ENCODE measurements at regions not wholly inside any gene's neighbourhood (a gene's known extent, or its start where the extent isn't known, plus 50 kb on each side); places are given as distances from the start of the nearest gene placed in this dataset.

DNA sequence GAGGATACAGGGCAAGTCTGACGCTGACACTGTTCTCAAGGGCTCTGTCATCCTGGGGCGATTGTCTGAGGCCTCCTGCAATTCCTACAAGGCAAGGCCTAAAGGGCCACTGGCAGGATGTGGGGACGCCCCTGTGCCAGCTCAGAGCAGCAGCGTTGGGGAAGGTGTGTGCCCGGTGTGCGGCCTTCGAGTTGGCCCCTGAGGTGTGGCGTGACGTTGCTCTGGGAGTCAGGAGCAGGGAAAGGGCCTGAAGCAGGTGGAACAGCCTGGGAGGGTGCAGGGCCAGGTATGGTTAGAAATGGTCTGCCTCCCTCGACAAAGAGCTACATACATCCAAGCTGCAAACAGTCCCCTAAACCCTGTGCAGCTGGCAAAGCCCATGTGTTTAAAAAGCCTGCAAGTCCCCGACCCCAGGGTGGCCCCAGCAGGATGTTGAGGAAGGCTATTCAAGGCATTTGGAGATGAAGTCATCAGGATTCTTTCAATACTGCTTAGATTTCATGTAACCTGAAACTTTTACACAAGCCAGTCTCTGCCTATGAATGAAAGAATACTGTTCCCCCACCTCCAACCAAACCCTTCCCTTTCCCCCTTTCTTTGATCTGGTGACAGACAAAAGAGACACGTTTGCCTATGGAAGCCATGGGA is 142.5 kb upstream of the TNS3 start:
- in situ Hi-C loops (cut with HindIII; ENCODE audit: low pct_unique_long_range_greater_than_20kb, low sequenced_read_pairs): no loop called here
- no peak for DNase-seq (ENCODE audit: low read depth, low spot score)

- no peak for DNase-seq (ENCODE audit: low read depth, low spot score)
Observed at GRCh38 chr7:47722126-47722525, 140.2 kb upstream of the TNS3 start.

DNA sequence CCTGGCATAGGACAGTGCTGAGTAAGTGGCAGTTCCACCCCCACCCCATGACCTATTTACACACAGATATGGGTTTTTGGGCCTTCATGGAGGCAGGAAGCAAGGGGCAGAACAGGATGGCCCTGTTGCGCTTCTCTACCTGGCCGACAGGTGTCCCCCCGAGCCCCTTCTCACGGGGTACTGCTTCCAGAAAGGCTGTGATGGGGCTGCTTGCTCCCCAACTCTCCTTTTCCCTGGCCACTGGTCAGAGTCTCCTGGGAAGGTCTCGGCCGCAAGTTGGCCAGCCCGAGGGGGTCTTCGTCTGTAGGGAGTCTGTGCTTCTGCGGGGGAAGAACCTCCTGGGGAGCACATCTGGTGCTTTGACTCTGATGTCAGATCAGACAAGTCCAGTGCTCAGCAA is 139.8 kb upstream of the TNS3 start:
- in situ Hi-C loops (cut with HindIII; ENCODE audit: low pct_unique_long_range_greater_than_20kb, low sequenced_read_pairs): no loop called here
- no peak for DNase-seq (ENCODE audit: low read depth, low spot score)

More at GRCh38 chr7:47722126-47722525, 140.2 kb upstream of the TNS3 start:
- in situ Hi-C loops (cut with HindIII; ENCODE audit: low pct_unique_long_range_greater_than_20kb, low sequenced_read_pairs): no loop called here

DNA sequence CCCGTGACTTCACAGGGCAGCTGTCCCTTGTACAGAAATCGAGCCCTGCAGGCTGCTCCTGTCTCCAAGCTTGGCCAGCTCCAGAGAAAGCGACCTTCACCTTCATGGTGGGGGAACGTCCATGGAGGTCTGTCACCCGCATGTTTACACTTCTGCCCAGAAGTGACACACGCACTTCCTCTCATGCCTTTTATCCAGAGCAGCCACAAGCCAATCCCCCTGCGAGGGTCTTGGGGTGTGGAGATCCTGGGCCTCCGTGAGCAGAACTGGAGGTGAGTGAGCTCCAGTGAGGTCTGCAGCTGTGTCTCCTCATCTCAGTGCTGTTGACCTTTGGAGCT is 139.0 kb upstream of the TNS3 start:
- in situ Hi-C loops (cut with HindIII; ENCODE audit: low pct_unique_long_range_greater_than_20kb, low sequenced_read_pairs): no loop called here
- DNase-seq (ENCODE audit: low read depth, low spot score): no peak

GRCh38 chr7:47720141-47720906 is 138.4 kb upstream of the TNS3 start:
- no peak for DNase-seq (ENCODE audit: low read depth, low spot score)
- in situ Hi-C loops (cut with HindIII; ENCODE audit: low pct_unique_long_range_greater_than_20kb, low sequenced_read_pairs): no loop called here

DNA sequence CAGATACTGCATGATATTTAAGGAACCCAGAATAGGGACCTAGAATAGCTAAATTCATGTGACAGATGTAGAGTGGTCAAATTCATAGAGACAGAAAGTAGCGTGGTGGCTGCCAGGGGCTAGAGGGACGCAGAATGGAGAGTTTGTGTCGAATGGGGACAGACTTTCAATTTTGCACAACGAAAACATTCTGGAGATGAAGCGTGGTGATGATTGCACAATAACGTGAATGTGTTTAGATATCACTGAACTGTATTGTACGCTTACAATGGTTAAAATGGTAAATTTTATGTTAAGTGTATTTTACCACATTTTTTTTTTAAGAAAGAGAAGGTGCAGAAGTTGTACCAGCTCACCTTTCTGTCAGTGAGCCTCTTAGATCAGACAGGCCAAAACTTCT is 137.8 kb upstream of the TNS3 start:
- in situ Hi-C loops (cut with HindIII; ENCODE audit: low pct_unique_long_range_greater_than_20kb, low sequenced_read_pairs): no loop called here
- no peak for DNase-seq (ENCODE audit: low read depth, low spot score)

GRCh38 chr7:47715631-47716068 is 133.7 kb upstream of the TNS3 start:
- no peak for DNase-seq (ENCODE audit: low read depth, low spot score)
- in situ Hi-C loops (cut with HindIII; ENCODE audit: low pct_unique_long_range_greater_than_20kb, low sequenced_read_pairs): no loop called here

DNA sequence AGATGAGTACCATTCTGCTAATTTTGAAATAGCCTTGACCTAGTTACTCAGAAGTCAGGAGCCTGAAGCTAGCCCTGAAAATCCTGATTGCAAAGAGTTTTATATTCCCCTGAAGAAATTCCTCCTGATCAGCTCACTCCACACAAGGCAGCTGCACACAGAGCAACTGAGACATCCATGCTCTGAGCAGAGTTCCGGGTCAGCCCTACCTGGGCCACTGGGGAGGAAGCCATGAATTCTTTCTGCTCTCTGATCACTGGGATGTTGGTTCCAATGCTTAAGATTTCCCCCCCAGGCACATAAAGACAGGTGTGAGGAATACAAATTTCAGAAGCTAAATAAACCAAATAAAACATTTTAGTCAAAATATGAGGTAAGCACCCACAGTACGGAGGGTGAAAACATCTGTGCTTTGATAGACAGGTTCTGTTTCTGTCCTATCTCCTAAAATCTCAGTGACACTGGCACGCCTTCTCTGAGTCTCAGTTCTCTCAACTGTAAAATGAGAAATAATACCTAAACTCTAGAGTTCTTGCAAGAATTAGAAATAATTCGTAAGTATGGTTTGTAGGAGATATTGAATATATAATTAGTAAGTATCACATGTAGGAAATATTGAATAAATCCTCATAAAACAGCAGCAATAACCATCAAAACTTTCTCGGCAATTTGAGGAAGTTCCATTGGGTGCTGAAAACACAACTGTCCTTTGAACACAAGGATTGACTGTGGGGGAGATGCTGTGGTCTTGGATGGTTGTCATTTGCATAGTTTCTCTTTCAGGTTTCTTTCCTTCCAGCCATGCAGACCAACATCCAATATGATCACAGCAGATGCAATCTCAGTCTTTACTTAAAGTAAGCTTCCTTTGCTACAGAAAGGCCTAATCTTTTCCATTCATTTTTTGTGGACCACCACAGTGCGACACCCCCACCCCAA is 133.0 kb upstream of the TNS3 start:
- DNase-seq (ENCODE audit: low read depth, low spot score): no peak

DNA sequence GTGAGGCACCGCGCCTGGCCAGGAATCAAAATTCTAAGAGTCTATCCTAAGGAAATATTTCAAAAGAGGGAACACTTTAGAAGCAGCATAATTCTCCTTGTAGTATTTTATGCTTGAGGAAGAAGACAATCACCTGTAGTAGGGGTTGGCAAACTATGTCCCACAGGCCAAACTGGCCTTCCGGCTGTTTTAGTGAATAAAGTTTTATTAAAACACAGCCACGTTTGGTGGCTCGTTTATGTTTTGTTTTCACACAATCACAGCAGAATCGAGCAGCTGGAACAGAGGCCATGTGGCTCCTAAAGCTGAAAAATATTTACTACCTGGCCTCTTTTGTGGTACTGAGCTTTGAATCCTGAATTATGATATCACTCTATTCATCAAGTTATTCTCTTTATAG is 131.7 kb upstream of the TNS3 start:
- DNase-seq (ENCODE audit: low read depth, low spot score): no peak
- in situ Hi-C loops (cut with HindIII; ENCODE audit: low pct_unique_long_range_greater_than_20kb, low sequenced_read_pairs): no loop called here

More for the DNA sequence above, 133.0 kb upstream of the TNS3 start:
- in situ Hi-C loops (cut with HindIII; ENCODE audit: low pct_unique_long_range_greater_than_20kb, low sequenced_read_pairs): no loop called here

GRCh38 chr7:47712416-47712815 is 130.5 kb upstream of the TNS3 start:
- no peak for DNase-seq (ENCODE audit: low read depth, low spot score)
- in situ Hi-C loops (cut with HindIII; ENCODE audit: low pct_unique_long_range_greater_than_20kb, low sequenced_read_pairs): no loop called here

GRCh38 chr7:47711776-47712175 is 129.9 kb upstream of the TNS3 start:
- no peak for DNase-seq (ENCODE audit: low read depth, low spot score)
- in situ Hi-C loops (cut with HindIII; ENCODE audit: low pct_unique_long_range_greater_than_20kb, low sequenced_read_pairs): no loop called here

- in situ Hi-C loops (cut with HindIII; ENCODE audit: low pct_unique_long_range_greater_than_20kb, low sequenced_read_pairs): no loop called here
Observed at GRCh38 chr7:47710201-47710935, 128.5 kb upstream of the TNS3 start.

DNA sequence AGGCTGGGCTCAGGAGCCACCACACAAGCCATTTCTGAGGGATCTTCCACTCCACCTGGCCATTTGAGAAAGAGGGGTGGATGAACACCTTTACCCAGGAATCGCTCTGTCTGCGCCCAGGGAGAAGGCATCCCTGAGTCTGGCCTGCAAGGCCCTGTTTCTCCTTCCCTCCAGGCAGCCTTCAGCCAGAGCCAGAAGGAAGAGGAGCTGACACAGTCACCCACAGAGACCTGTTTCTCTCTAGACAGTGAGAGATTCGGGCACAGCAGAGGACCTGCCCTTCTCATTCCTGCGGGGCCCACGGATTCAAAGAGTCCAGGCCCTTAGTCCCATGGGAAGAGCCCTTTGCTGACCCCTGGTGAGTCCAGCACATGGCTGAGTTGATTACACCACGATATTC is 127.5 kb upstream of the TNS3 start:
- in situ Hi-C loops (cut with HindIII; ENCODE audit: low pct_unique_long_range_greater_than_20kb, low sequenced_read_pairs): no loop called here
- no peak for DNase-seq (ENCODE audit: low read depth, low spot score)

More at GRCh38 chr7:47710201-47710935, 128.5 kb upstream of the TNS3 start:
- DNase-seq (ENCODE audit: low read depth, low spot score): no peak

GRCh38 chr7:47709051-47709450 is 127.1 kb upstream of the TNS3 start:
- in situ Hi-C loops (cut with HindIII; ENCODE audit: low pct_unique_long_range_greater_than_20kb, low sequenced_read_pairs): no loop called here
- no peak for DNase-seq (ENCODE audit: low read depth, low spot score)

DNA sequence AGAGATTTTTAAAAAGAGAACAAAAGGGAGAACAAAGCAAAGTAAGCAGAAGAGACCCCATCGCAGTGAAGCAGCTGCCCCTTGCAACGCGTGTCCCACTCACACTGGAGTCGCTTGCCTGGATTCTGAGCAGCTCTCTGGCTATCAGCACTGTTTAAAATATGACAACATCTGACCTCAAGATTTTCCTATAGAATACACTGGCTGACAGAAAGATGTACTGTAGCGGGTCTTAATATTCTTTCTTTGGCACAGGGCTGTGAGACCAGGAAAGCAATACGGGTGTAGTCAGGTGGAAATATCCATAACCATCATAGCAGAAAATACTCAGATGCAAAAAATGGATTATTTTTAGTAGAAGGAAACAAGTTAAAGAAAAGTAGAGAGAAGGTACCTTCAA is 125.7 kb upstream of the TNS3 start:
- no peak for DNase-seq (ENCODE audit: low read depth, low spot score)
- in situ Hi-C loops (cut with HindIII; ENCODE audit: low pct_unique_long_range_greater_than_20kb, low sequenced_read_pairs): no loop called here

DNA sequence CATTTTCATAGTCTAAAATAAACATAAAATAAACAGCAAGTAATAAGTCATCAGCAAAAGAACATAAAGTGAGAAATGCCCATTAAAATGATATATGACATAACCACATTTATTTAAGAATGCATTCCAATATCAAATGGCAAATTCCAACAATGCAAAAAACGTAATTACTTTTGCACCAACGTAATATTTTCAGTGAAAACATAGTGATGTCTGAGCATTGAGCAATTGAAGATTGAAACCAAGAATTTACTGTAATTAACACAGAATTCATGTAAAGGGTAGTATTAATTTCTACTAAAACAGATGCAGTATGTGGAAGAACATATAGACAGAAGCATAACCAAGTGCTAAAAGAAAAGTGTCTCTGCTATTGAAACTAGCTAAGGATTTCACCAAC is 123.0 kb upstream of the TNS3 start:
- in situ Hi-C loops (cut with HindIII; ENCODE audit: low pct_unique_long_range_greater_than_20kb, low sequenced_read_pairs): no loop called here
- no peak for DNase-seq (ENCODE audit: low read depth, low spot score)

- DNase-seq (ENCODE audit: low read depth, low spot score): no peak
- in situ Hi-C loops (cut with HindIII; ENCODE audit: low pct_unique_long_range_greater_than_20kb, low sequenced_read_pairs): no loop called here
Observed at GRCh38 chr7:47702080-47702479, 120.2 kb upstream of the TNS3 start.

GRCh38 chr7:47698386-47698785 is 116.5 kb upstream of the TNS3 start:
- no peak for DNase-seq (ENCODE audit: low read depth, low spot score)
- in situ Hi-C loops (cut with HindIII; ENCODE audit: low pct_unique_long_range_greater_than_20kb, low sequenced_read_pairs): no loop called here

Data from SK-MEL-5 (cell line).